Keratinocyte (primary cell): ENCODE measurements at regions not wholly inside any gene's neighbourhood (a gene's known extent, or its start where the extent isn't known, plus 50 kb on each side); places are given as distances from the start of the nearest gene placed in this dataset.

Experiments
- DNase-seq: peaks from one replicate; pipeline ENCODE4 v3.0.0-alpha.2; 2011; ENCODE audit warnings: low read depth, missing footprints, low spot score
- FAIRE-seq: peaks from 2 replicates; lab custom pipeline; 2011; peaks lifted over from hg19 to GRCh38; lab: Jason Lieb, UNC
- H2AFZ ChIP-seq: 2 replicates; pipeline ENCODE4 v1.6.0; 2012; ENCODE audit warnings: low read length, control low read depth, inconsistent platforms; ENCODE audit not compliant: control insufficient read depth
- H3K27ac ChIP-seq: 2 replicates; pipeline ENCODE4 v1.5.1; 2011; ENCODE audit warnings: low read length; ENCODE audit not compliant: control insufficient read depth, insufficient read depth
- H3K27me3 ChIP-seq: 3 replicates; pipeline ENCODE4 v1.6.0; 2011; ENCODE audit warnings: low read length; ENCODE audit not compliant: control insufficient read depth, insufficient read depth; ENCODE audit errors: extremely low read depth
- H3K36me3 ChIP-seq, 2 experiments: 2 replicates in 1 of 2; 3 replicates in 1 of 2; pipeline ENCODE4 v1.5.1; 2011; ENCODE audit warnings: low read length in 2 of 2, mild to moderate bottlenecking in 1 of 2; ENCODE audit not compliant: control insufficient read depth in 2 of 2, insufficient read depth in 2 of 2; ENCODE audit errors: extremely low read depth in 1 of 2
- H3K4me1 ChIP-seq: 3 replicates; pipeline ENCODE4 v1.5.1; 2011; ENCODE audit warnings: low read length; ENCODE audit not compliant: control insufficient read depth, insufficient read depth; ENCODE audit errors: extremely low read depth
- H3K4me2 ChIP-seq: 3 replicates; pipeline ENCODE4 v1.6.0; 2011; ENCODE audit warnings: low read depth, low read length; ENCODE audit not compliant: control insufficient read depth, insufficient read depth; ENCODE audit errors: extremely low read depth
- H3K4me3 ChIP-seq, 3 experiments: fragments of 200-600 bp in 1 of 3; sonication (generic) in 1 of 3; 2 replicates in 2 of 3; 3 replicates in 1 of 3; pipeline ENCODE4 v1.5.1; 2011 to 2016; ENCODE audit warnings: low read length in 3 of 3, mild to moderate bottlenecking in 3 of 3, control low read depth in 2 of 3, inconsistent platforms in 1 of 3, low read depth in 1 of 3, mixed read lengths in 1 of 3, mixed run types in 1 of 3, moderate library complexity in 1 of 3; ENCODE audit not compliant: control insufficient read depth in 2 of 3, insufficient read depth in 2 of 3; ENCODE audit errors: extremely low read depth in 1 of 3
- H3K79me2 ChIP-seq: 2 replicates; pipeline ENCODE4 v1.6.0; 2012; ENCODE audit warnings: low read length; ENCODE audit not compliant: control insufficient read depth, insufficient read depth
- H3K9ac ChIP-seq: 3 replicates; pipeline ENCODE4 v1.6.0; 2011; ENCODE audit warnings: low read length; ENCODE audit not compliant: control insufficient read depth, insufficient read depth; ENCODE audit errors: extremely low read depth
- H3K9me1 ChIP-seq: 3 replicates; pipeline ENCODE4 v1.6.0; 2011; ENCODE audit warnings: low read length; ENCODE audit not compliant: control insufficient read depth, insufficient read depth; ENCODE audit errors: extremely low read depth
- H3K9me3 ChIP-seq: 2 replicates; pipeline ENCODE4 v1.5.1; 2012; ENCODE audit warnings: low read depth, low read length; ENCODE audit not compliant: control insufficient read depth
- H4K20me1 ChIP-seq: 3 replicates; pipeline ENCODE4 v1.6.0; 2011; ENCODE audit warnings: low read length; ENCODE audit not compliant: control insufficient read depth, insufficient read depth; ENCODE audit errors: extremely low read depth
- CTCF ChIP-seq, 3 experiments: IDR thresholded peaks in 1 of 3; conservative IDR thresholded peaks in 1 of 3; optimal IDR thresholded peaks in 1 of 3; 2 replicates in 2 of 3; 3 replicates in 1 of 3; pipeline versions ENCODE3 to v1.5.1; 2011; ENCODE audit warnings: low read length in 3 of 3, mild to moderate bottlenecking in 3 of 3, moderate library complexity in 2 of 3, control low read depth in 1 of 3, inconsistent platforms in 1 of 3; ENCODE audit not compliant: insufficient read depth in 2 of 3; ENCODE audit errors: extremely low read depth in 1 of 3
- EZH2 ChIP-seq: IDR thresholded peaks from one replicate; pipeline ENCODE4 v1.6.1; 2012; ENCODE audit warnings: inconsistent platforms, mild to moderate bottlenecking, low read length, moderate library complexity
- dilution Hi-C: fragments of 300-500 bp; cut with MboI; formaldehyde crosslinking; loops from one replicate; pipeline ENCODE4 v1.7.0; 2020; ENCODE audit warnings: low sequenced_read_pairs; ENCODE audit not compliant: extremely low pct_ligation_motif_present

DNA sequence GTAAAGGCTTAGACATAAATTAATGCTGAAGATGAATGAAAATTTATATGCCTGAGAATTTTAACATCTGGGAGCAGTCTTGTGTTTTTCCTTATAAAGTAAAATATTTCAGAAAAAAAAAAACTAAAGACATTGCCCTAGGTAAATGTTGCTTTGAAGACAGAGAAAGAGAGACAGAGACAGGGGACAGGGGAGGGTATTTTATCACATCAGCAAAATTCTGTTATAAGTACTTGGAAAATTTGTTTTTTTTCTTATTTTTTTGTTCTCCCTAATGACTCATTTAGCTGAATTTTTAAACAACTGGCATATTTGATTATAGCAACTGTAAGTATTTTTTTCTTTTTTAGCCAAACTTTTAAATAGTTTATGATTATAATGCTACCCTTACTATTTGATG lies 1540.6 kb upstream of the GBE1 start:
- Histone ChIP-seq H3K4me3 (no peak overlapping the region), H3K27ac (no peak overlapping the region), H3K9ac (no peak overlapping the region), H2AFZ (no peak overlapping the region), H3K4me1 (no peaks in the 10 kb centered on the region), H4K20me1 (no peaks in the 10 kb centered on the region), H3K27me3 (no peaks in the 10 kb centered on the region), H3K9me1 (no peaks in the 10 kb centered on the region), H3K4me2 (no peak overlapping the region), H3K79me2 (no peaks in the 10 kb centered on the region), H3K9me3 (no peaks in the 10 kb centered on the region), H3K36me3 (no peaks in the 10 kb centered on the region)
- no peak for DNase-seq
- dilution Hi-C loops: no loop called here
- no peak for TF ChIP-seq CTCF (optimal IDR thresholded peaks at IDR 0.05 in 1 of 3, IDR thresholded peaks at IDR 0.05 in 1 of 3, conservative IDR thresholded peaks at IDR 0.05 in 1 of 3; ENCODE audit: extremely low read depth in 1 of 3, insufficient read depth in 2 of 3, low read length in 3 of 3)
- no peak for TF ChIP-seq EZH2
- FAIRE-seq: no peak

DNA sequence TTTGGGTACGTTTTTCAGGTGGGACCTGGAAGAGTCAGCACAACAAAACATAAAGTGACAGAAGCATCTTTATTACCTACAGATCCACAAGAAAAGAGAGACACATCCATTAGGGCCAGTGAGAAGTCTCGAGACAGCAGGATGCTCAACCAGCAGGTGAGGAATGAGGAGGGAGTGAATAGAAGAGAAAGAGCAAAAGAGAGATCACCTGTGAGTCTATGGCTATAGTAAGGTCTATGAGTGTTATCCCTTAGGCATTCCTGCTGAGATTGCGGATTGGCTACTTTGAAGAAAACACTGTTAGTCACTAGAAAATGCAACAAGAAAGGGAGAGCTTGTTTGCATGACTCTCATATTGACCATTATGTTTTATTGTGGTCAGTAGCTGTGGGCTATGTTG lies 1556.2 kb upstream of the GBE1 start:
- Histone ChIP-seq H3K9me3 (no peaks in the 10 kb centered on the region), H3K4me3 (no peak overlapping the region), H3K9ac (no peak overlapping the region), H3K4me2 (no peak overlapping the region), H3K79me2 (no peaks in the 10 kb centered on the region), H3K27ac (no peak overlapping the region), H3K4me1 (no peaks in the 10 kb centered on the region), H3K27me3 (no peaks in the 10 kb centered on the region), H3K36me3 (no peaks in the 10 kb centered on the region), H3K9me1 (no peaks in the 10 kb centered on the region), H2AFZ (no peak overlapping the region), H4K20me1 (no peaks in the 10 kb centered on the region)
- no peak for TF ChIP-seq EZH2
- TF ChIP-seq CTCF (optimal IDR thresholded peaks at IDR 0.05 in 1 of 3, IDR thresholded peaks at IDR 0.05 in 1 of 3, conservative IDR thresholded peaks at IDR 0.05 in 1 of 3; ENCODE audit: extremely low read depth in 1 of 3, insufficient read depth in 2 of 3, low read length in 3 of 3): no peak
- DNase-seq (no peak), FAIRE-seq (no peak)
- dilution Hi-C loops: no loop called here
